Stimulated activated CD4-positive, alpha-beta T cell treated with anti-CD3 and anti-CD28 coated beads, Interleukin-15, amount 100 ng/mL, for 1 hour (primary cell): ENCODE measurements at regions not wholly inside any gene's neighbourhood (a gene's known extent, or its start where the extent isn't known, plus 50 kb on each side); places are given as distances from the start of the nearest gene placed in this dataset.

ENCODE experiments used
- DNase-seq, 2 donors: peaks; one replicate each; pipeline ENCODE4 v3.0.0-alpha.2; 2020; ENCODE audit warnings: low read depth in 1 of 2, low spot score in 1 of 2

DNA sequence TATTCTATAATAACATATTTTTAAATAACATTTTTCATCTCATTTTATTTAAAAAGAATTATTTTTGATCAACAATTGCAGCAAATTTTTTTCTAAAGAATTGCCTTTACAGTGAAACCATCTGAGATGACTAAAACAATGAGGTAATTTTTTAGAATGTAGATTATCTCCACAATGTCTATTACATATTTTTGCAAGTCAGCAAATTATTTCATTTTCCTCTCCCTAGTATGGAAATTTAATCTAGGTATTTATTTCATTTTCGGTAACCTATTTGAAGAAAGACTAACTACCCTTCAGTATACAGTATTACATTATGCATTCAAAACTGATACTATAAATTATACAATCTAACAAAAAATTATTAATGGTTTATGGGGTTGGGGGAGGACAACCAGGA, 213.2 kb upstream of the SP4 start:
- no peak for DNase-seq

DNA sequence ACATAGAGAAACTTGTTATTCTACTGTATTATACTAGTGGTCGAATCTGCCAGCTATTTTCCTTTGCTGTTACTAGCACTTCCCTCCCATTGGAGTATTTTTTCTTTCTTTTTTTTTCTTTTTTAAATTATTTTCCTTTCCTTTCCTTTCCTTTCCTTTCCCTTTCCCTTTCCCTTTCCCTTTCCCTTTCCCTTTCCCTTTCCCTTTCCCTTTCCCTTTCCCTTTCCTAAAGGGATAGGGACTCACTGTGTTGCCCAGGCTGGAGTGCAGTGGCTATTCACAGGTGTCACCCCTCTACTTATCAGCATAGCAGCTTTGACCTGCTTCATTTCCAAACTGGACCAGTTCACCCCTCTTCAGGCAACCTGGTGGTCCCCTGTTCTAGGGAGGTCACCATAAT, 212.6 kb upstream of the SP4 start:
- no peak for DNase-seq

DNA sequence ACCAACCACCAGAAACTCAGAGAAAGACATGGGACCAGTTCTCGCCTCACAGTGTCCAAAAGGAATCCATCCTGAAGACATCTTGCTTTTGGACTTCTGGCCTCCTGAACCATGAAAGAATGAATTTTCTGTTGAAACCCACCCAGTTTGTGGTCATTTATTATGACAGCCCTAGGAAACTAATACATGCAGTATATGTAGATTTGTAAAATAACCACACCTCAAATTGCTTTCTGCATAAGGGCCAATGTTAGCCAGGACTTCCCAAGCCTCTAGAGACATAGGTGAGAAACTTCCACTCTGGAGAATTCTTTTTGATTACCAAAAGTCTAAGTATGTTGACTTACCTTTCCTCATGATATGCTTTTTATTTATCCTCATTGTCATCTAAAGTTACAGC, 210.5 kb upstream of the SP4 start:
- DNase-seq, result no peak

DNA sequence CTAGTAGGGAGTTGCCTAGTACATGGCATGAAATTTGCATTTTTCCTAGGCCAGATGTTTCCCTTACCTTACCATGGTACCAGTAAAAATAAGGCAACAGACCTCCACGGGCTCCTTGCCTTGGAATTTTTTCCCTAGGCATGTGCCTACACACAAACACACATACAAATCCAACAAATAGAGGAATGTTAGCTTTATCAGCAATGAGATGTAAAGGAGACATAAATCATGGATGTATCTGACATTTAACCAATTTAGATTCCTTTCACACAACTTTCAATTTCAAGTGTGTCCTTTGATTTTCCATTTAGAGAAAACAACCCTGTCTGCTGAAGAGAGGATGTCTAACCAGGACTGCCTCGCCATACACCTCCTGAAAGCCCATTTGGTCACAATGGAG, 209.7 kb upstream of the SP4 start:
- no peak for DNase-seq

DNA sequence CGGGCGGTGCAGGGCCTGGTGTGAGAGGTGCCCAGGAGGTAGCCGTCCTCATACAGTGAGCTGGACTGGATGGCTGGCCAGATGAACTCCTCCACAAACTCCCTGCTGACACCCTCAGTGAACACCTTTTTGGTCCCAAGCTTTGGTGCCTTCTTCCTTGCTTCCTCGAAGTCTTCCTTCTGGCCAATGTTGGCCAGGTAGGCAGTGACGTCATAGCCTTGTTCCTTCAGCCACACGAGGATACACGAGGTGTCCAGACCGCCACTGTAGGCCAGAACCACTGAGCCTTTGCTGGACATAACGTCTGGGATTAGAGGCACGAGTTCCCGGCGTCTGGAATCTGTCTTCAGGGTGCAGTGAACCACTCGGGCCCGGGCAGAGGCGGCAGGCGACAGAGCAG, 206.8 kb upstream of the SP4 start:
- no peak for DNase-seq

DNA sequence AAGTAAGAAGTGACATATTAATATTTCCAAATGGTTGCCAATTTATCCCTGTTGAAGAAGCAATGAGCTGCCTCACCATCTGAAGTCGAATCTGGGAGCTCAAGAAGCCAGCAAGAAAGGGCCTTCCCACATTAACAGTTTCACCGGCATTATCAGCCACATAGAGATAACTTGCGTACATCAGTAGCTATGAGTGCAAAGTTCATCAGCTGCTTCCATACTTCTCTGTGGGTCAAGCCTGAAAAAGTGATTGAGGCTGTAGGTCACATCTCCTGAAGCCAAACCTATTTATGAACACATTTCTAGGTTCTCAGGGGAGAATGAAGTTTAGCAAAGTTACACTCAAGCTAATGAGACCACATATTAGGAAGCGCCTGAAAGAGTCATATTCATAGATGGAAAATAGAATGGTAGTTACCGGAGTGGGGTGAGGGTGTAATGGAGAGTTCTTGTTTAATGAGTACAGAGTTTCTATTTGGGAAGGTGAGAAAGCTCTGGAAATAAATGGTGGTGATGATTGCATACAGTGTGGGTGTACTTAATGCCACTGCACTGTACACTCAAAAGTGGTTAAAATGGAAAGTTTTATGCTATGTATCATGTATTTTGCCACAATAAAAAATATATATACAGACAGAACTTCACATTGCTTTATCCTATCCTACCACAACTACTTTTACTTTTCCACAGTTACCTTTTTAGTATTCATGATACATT, 189.3 kb upstream of the SP4 start:
- no peak for DNase-seq

DNA sequence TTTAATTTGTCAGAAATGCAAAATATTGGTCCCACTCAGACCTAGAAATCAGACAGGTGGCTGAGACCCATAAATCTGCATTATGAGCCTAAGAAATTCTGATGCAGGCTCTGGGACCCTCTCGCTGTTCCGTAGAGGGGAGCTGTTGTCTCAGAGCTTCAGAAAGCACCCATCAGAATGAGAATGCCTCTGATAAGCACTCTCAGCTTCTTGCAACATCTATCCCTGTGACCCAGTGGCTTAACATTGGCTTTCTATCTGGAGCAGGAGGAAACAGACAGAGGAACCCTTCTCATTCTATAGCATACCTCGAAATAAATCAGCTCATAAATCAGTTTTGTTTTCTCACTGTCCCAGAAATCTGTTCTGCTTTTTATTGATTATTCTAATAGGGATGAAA, 184.6 kb upstream of the SP4 start:
- DNase-seq, result no peak

DNA sequence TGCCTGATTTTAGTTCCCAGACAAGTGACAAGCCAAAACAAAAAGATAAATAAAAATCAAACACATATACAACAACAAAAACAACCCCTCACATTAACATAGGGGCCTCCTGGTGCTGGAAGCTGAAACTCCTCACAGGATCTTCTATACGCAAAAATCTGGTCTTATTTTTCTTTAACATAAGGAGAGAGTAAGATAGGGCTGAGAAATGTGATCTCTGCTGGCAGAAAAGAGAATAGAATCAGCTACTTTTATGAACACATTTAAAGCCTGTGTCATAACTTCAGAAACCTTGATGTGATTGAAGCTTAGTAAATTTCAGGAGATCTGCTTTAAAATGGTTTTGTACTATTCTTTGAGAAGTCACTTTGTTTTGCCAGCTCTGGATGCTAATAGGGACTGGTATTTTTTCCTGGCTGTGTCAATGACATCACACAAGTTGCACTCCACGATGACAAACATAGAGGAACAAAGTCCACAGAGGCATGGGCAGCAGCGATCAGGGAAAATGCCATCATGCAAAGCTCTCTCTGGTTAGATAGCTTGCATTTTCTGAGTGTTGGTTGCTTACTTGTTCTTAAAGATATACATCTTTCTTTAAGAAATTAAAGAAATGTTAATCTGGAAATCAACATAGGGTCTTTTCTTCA, 176.6 kb upstream of the SP4 start:
- DNase-seq, result no peak

DNA sequence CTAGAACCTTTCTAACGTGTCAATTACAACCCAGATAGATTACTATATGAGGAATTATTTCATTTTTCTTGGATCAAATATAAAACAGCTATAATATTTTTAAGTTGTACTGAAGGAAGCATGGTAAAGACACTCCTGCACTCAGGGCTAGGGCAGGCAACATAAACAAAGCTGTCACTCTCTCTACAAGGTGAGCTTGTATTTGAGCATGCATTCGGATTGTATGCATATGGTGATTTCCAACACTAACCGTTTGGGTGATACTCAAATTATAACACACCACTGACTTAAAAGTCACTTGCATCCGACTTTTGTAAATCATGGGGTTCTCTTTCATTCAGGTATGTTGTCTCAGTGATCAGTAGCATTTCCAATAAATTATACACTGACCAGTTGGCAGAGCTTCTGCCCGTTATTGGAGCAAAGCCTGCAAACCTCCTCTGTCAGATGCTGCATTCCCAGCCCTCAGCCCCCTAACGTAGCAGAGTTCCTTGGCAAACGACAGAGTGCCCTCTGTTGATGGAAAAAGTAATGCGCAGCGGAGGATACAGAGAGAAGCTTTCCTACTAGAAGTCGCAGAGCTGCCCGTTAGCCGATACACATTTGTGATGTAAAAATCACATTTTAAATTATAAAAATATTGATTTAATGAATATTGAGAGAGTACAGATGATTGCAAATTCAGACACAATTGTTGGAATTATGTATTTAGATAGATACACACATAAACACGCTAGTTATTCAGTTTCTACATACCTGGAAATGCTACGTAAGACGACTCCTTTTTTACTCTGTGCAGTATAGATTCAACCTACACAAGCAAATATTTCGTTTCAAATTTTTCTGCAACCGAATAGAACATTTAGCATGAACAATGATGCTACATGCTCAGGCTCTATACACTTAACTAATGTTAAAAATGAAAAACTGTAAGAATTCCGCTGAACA, 173.9 kb upstream of the SP4 start:
- DNase-seq, result peak in 1 of 2 donors; percentile 5

DNA sequence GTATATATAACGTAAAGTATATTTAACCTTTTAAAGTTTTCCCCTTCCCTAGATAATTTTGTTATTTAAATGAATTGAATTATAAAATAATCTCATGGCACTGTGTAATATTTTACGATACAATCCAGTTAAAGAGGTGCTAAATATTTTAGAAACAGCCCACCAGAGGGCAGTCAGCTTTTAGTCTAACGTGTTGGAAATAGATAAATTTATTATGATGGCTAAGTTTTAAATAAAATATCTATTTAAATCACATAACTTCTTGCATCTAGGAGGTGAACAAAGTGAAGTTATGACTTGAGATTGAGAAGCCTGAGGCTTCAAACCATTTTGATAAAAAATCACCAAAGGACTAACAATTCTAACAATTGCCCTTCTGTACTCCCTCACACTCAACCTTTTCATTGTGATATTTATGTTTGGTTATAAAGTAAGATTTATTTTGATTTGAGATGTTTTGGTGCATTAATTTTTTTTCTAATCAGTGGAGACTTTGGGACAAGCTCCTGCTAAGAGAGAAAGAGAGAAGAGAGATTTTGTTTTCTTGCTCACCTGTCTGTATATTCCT, 171.5 kb upstream of the SP4 start:
- DNase-seq, result no peak

DNA sequence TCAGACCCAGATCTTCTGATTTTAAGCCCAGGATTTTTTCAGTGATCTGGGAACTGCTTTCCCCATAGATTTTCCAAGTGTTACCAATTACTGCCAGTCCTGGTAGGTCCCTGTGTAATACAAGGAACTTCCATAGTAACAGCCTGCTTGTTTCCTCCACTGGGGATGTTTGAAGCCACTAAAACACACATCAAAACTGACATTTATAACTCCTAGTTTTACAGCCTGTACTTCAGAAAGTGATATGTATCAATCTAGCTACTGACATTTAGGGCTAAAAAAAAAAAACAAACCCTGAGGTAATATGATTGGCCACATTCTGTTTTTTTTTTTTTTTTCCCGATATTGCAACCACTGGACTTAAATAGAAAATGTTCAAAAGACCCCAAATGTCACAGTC, 166.9 kb upstream of the SP4 start:
- DNase-seq, result no peak

DNA sequence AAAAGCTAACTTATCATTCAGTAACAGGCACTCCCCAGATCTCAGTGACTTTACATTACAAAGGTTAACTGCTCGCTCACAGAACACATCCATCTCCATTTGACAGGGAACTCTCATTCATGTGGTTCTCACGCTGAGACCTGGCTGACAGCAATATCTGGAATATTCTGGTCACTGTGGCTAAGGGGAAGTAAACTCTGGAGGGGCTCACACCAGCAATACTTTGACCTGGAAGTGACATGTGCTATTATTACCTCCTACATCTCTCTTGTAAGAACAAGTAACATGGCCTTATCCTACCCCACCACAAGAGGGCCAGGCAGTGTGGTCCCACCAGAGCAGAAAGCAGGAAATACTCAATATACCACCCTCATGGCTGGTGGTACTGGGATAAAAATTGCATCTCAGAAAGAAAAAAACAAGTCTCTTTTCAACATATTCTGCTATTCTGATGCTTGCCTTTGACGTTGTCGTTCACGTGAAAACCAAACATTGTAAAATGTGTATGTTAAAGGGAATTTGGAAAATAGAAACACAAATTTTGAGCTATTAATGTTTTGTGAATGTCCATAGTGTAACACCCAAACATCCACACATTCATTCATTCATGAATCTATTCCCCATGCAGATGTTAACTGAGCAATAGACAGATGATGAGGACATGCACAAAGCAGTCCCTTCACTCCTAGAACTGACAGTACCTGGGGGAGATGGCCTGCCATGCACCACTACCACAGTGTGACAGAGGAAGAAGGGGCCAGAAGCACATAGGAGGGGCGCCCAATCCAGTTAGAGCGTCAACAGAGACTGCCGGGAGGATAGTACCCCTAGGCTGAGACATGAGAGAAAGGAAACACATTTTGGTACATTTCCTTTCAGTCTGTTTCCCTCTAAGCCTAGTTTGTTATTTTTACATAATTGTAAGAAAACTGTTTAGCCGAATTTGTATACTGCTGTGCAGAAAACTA, 166.0 kb upstream of the SP4 start:
- DNase-seq, result peak in 1 of 2 donors; percentile 3

DNA sequence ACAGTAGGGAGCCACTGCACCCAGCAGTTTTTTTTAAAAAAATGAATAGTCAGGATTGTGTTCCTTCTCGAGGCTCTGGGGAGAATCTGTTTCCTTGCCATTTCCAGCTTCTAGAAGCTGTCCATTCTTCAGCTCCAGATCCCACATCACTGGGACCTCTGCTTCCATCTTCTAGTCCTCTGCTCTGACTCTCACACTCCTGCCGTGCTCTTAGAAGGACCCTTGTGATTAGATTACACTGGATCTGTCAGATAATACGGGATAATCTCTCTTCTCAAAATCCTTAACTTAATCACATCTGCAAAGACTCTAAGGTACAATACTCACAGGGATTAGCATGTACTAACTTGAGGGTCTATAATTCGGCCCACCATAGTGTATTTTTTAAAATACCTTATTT, 158.9 kb upstream of the SP4 start:
- DNase-seq, result no peak

DNA sequence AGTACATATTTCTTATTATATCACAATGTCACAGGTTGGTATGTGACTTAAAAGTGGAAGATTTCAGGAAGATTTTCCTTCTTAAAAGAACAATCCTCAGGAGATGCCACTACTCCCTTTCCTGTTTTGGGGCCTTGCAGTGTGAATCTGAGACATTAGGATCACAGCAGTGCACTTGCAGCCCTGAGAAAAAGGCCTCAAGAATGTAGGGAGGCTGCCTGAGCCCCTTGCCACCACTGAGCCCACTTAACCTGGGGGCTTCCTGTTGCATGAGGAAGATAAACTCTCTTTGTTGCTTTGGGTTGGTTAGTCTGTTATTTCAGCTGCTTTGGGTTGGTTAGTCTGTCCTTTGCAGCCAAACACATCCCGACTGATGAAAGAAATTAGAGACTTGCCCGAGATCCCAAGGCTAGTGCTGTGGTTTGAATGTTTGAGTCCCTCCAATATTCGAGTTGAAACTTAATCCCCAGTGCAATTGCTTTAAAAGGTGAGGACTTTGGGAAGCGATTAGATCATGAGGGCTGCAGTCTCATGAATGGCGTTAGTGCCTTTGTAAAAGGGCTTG, 151.3 kb upstream of the SP4 start:
- no peak for DNase-seq

DNA sequence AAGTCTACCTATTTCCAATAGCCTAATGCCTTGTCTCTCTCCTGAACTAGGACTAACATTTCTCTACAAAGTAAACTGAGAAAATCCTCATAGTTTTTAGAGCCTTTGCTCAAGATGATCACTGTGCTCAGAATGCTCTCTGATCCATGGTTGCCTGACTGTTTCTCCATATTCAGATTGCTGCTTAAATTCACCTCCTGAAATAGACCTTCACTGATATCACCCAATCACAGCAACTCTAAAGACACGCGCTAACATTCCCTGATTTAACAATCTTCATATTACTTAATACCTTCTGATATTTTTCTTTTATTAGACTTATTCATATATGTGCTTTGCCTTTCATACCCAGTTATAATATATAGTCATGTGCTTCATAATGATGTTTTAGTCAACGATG, 148.9 kb upstream of the SP4 start:
- no peak for DNase-seq

DNA sequence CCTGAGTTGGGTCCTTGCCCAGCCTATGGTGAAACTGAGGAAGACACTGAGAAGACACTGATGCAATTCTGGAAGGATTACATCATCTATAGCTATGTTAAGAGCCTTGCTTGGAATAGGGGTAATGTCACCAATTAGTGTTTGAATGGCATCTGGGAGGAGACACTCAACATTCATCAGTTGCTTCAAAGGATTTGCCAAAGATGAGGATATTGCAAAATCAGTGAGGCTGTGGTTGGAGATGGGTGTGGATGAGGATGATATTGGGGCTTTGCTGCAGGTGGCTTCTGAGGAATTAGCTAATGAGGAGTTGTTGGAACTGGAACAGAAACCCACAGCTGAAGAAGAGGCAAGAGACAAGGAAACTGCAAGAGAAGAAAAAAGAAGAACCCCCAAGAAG, 146.7 kb upstream of the SP4 start:
- no peak for DNase-seq

DNA sequence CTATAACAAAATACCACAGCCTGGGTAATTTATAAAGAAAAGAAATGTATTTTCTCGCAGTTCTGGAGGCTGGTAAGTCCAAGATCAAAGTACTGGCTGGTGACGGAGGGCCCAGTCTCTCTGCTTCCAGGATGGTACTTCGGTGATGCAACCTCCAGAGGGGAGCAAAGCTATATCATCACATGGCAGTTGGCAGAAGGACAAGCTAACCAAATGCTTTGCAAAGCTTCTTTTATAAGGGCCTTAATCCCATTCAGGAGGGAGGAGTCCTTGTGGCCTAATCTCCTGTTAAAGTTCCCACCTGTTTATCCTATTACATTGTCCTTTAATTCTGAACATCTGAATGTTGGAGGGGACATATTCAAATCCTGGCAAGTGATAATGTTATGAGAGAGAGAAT, 134.1 kb upstream of the SP4 start:
- DNase-seq, result no peak

DNA sequence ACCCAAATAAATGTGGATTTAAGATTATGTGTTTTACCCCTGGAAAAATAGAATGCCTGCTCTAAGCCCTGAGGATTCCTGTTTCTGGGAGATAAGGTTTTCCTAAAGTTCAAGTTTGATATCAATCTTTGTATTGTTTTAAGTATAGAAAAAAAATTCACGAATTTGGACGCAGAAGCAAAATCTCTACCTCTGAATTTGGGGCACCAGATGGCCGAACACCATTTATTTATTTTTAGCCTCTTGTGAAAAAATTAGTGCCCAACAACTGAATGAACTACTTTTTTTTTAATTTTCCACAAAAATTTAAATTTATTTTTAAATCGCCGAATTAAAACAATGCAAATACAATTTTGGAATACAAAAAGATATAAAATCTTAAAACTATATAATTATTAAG, 128.1 kb upstream of the SP4 start:
- DNase-seq, result no peak

DNA sequence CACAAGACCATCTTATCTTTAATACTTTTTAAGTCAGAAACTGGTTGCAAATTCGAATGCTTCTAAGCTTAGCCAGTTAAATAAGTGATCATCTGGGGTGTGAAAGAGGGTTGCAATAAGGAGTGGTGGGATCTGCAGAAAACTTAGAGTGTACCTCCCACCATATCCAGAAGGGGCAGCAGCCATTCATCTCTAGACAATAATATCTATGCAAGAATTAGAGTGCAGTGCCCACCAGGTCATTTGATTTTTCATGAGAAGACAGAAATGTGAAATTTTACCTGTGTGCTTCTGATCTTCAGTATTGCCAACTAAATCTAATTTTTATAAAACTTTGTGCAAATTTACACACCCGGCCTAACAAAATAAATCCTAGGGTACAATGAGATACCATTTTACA, 127.2 kb upstream of the SP4 start:
- DNase-seq, result no peak

DNA sequence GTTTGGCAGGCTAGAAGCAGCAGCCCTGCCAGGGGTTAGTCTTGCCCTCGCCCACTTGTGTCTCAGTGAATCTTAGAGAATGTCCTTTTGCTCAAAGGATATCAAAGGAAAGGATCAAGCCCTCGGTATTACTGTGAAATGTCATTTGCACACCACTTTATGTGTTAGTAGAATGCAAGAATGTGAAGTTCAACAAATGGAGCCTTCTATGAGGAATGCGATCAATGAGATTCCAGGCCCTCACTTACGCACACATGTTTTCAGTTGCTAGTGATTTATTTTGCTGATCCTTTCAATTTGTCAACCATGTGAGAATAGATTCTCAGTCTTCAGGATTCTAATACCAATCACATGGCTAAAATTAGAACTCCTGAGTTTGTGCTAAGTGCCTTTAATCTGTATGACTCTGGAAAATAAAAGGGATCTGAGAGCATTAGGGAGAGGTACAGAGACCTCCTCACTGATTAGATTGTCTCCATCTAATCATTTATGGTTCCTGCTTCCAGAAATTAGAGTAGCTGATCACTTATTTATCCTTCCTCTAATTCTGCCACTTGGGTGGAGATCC, 123.0 kb upstream of the SP4 start:
- no peak for DNase-seq
